GM23338 (cell line): ENCODE measurements at regions not wholly inside any gene's neighbourhood (a gene's known extent, or its start where the extent isn't known, plus 50 kb on each side); places are given as distances from the start of the nearest gene placed in this dataset.

Experiments
- ATAC-seq: fragments of 200-7000 bp; cut with Tn5 transposase; 3 replicates; pipeline ENCODE4 v1.9.1; 2020
- DNase-seq: peaks from one replicate; pipeline ENCODE4 v3.0.0-alpha.2; 2015; ENCODE audit warnings: low spot score
- H2AFZ ChIP-seq: fragments of 200-600 bp; sonication (generic); 2 replicates; pipeline ENCODE4 v1.8.0; 2016; ENCODE audit warnings: antibody characterized with exemption, mild to moderate bottlenecking, moderate library complexity
- H3F3A ChIP-seq: fragments of 200-600 bp; sonication (generic); replicated peaks from 2 replicates; pipeline ENCODE4 v1.8.0; 2017; ENCODE audit warnings: antibody characterized with exemption, mixed run types, low read depth
- H3K27ac ChIP-seq: fragments of 200-600 bp; sonication (generic); 2 replicates; pipeline ENCODE4 v1.6.1; 2016; ENCODE audit warnings: low read depth
- H3K27me3 ChIP-seq: fragments of 200-600 bp; sonication (generic); 2 replicates; pipeline ENCODE4 v1.8.0; 2016; ENCODE audit warnings: mild to moderate bottlenecking, mixed run types, moderate library complexity; ENCODE audit not compliant: insufficient read depth
- H3K36me3 ChIP-seq: fragments of 200-600 bp; sonication (generic); 2 replicates; pipeline ENCODE4 v1.8.0; 2016; ENCODE audit warnings: mild to moderate bottlenecking; ENCODE audit not compliant: insufficient read depth
- H3K4me1 ChIP-seq: fragments of 200-600 bp; sonication (generic); 2 replicates; pipeline ENCODE4 v1.8.0; 2016; ENCODE audit warnings: mild to moderate bottlenecking, moderate library complexity; ENCODE audit not compliant: insufficient read depth
- H3K4me2 ChIP-seq: fragments of 200-600 bp; sonication (generic); 2 replicates; pipeline ENCODE4 v1.7.1; 2017; ENCODE audit warnings: mixed run types
- H3K4me3 ChIP-seq: fragments of 200-600 bp; sonication (generic); 2 replicates; pipeline ENCODE4 v1.6.1; 2016; ENCODE audit warnings: mixed run types
- H3K79me2 ChIP-seq: fragments of 200-600 bp; sonication (generic); replicated peaks from 2 replicates; pipeline ENCODE4 v1.8.0; 2017; ENCODE audit warnings: mild to moderate bottlenecking; ENCODE audit not compliant: insufficient read depth
- H3K9me2 ChIP-seq: fragments of 200-600 bp; sonication (generic); 2 replicates; pipeline ENCODE4 v1.8.0; 2017; ENCODE audit not compliant: insufficient read depth
- H4K20me1 ChIP-seq: fragments of 200-600 bp; sonication (generic); replicated peaks from 2 replicates; pipeline ENCODE4 v1.8.0; 2017; ENCODE audit warnings: mild to moderate bottlenecking; ENCODE audit not compliant: insufficient read depth
- H3K27ac Mint-ChIP-seq: 2 replicates; pipeline ENCODE4 v1.8.0; 2020; ENCODE audit warnings: inconsistent platforms, mild to moderate bottlenecking, moderate library complexity, mixed read lengths
- H3K27me3 Mint-ChIP-seq: 3 replicates; pipeline ENCODE4 v1.8.0; 2022; ENCODE audit warnings: low read depth, mild to moderate bottlenecking, moderate library complexity, mixed read lengths, inconsistent platforms; ENCODE audit not compliant: insufficient read depth, poor library complexity
- H3K36me3 Mint-ChIP-seq: 3 replicates; pipeline ENCODE4 v1.8.0; 2021; ENCODE audit warnings: low read depth, mild to moderate bottlenecking, inconsistent platforms, moderate library complexity, mixed read lengths
- H3K4me1 Mint-ChIP-seq: 3 replicates; pipeline ENCODE4 v1.8.0; 2020; ENCODE audit warnings: mild to moderate bottlenecking, inconsistent platforms, mixed read lengths
- H3K4me3 Mint-ChIP-seq: 3 replicates; pipeline ENCODE4 v1.8.0; 2021; ENCODE audit warnings: moderate library complexity, mild to moderate bottlenecking, inconsistent platforms, mixed read lengths
- H3K9me3 Mint-ChIP-seq: 3 replicates; pipeline ENCODE4 v1.8.0; 2020; ENCODE audit warnings: moderate library complexity, mild to moderate bottlenecking, inconsistent platforms, mixed read lengths
- JUNB ChIP-seq: IDR thresholded peaks from one replicate; pipeline ENCODE4 v1.6.1; 2016; ENCODE audit warnings: antibody characterized with exemption; ENCODE audit not compliant: unreplicated experiment
- NANOG ChIP-seq: IDR thresholded peaks from 2 replicates; pipeline ENCODE4 v1.6.1; 2016; ENCODE audit warnings: antibody characterized with exemption, borderline replicate concordance
- POLR2AphosphoS5 ChIP-seq: IDR thresholded peaks from 2 replicates; pipeline ENCODE4 v1.6.1; 2016; ENCODE audit warnings: antibody characterized with exemption, low read depth
- STAT1 ChIP-seq: IDR thresholded peaks from one replicate; pipeline ENCODE4 v1.6.1; 2016; ENCODE audit warnings: antibody characterized with exemption; ENCODE audit not compliant: unreplicated experiment
- ZNF331 ChIP-seq: fragments of 250-450 bp; sonication (Bioruptor Pico); IDR thresholded peaks from 2 replicates; pipeline ENCODE4 v1.5.0; 2020; ENCODE audit warnings: low read depth, mild to moderate bottlenecking, moderate library complexity
- TF ChIP-seq, protein P1 (sequence below): IDR thresholded peaks from 2 replicates; pipeline ENCODE4 v1.6.1; 2016; ENCODE audit warnings: antibody characterized with exemption
- TF ChIP-seq, protein P2 (sequence below): fragments of 250-450 bp; sonication (Bioruptor Pico); IDR thresholded peaks from 2 replicates; pipeline ENCODE4 v1.5.0; 2020; ENCODE audit warnings: mild to moderate bottlenecking, moderate library complexity
- TF ChIP-seq, protein P3 (sequence below): IDR thresholded peaks from one replicate; pipeline ENCODE4 v1.6.1; 2018; ENCODE audit warnings: antibody characterized with exemption; ENCODE audit not compliant: unreplicated experiment

DNA sequence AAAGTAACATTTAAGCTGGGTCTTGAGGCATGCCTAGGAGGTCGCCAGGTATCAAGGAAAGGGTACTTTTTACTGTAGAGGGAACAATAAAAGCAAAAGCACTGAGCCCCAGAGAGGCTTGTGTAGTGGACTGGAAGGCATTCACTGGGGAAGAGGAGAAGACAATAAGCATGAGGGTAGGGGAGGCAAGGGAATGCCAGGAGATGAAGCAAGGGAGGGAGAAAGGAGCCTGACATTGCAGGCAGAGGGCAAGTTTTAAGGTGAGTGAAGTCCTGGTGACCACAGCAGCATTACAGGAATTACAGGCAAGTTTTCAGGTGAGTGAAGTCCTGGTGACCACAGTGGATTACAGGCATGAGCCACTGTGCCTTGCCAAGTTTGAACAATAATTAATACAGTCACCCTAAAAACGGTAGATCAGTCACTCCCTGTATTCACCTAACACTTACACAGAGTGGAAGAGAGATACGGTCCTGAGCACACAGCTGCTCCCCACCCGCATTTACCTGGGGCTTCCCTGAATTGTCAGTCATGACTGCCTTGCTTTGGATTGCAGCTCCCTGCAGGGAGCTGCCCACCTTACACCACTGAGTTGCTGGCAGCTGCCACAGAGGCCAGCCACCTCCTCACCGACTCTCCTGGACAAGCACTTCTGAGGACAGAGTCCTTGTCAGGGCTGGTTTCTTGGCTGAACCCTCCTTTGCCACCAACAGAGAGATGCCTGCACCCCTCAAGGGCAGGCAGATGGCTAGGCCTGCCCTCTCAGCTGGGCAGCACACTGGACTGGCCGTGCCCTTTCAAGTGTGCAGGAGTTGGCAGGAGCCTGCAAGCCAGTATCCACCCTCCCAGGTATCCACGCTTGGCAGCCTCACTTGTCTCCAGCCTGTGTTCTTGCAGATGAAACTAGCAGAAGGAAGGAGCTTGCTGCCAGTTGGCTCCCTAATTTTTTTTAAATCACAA lies 59.0 kb upstream of the KCNK12 start:
- ATAC-seq (peak; percentile 64), DNase-seq (no peak)
- Histone ChIP-seq H3K4me2 (no peak overlapping the region), H3F3A (no peaks in the 10 kb centered on the region), H2AFZ (no peak overlapping the region), H3K9me2 (peaks cover 5% of the 10 kb centered on the region; the same call in 1 of the 2 replicates), H3K4me1 (peaks cover 1% of the 10 kb centered on the region; the same call in 1 of the 2 replicates), H3K36me3 (no peaks in the 10 kb centered on the region; the same call in 1 of the 2 replicates), H3K4me3 (no peak overlapping the region), H3K79me2 (no peaks in the 10 kb centered on the region), H4K20me1 (no peaks in the 10 kb centered on the region), H3K27me3 (no peaks in the 10 kb centered on the region), H3K27ac (no peak overlapping the region)
- H3K4me1 Mint-ChIP-seq = peaks cover 14% of the 10 kb centered on the region
- no peak overlapping the region for H3K4me3 Mint-ChIP-seq
- peaks cover 15% of the 10 kb centered on the region for H3K27me3 Mint-ChIP-seq
- peaks cover 3% of the 10 kb centered on the region; the same call in 1 of the 3 replicates for H3K36me3 Mint-ChIP-seq
- H3K9me3 Mint-ChIP-seq = no peaks in the 10 kb centered on the region; the same call in 2 of the 3 replicates
- TF ChIP-seq JUNB (no peak), ZNF331 (CRISPR knock-in tag) (no peak), STAT1 (no peak), POLR2AphosphoS5 (no peak), NANOG (no peak)
- TF ChIP-seq, protein P1, sequence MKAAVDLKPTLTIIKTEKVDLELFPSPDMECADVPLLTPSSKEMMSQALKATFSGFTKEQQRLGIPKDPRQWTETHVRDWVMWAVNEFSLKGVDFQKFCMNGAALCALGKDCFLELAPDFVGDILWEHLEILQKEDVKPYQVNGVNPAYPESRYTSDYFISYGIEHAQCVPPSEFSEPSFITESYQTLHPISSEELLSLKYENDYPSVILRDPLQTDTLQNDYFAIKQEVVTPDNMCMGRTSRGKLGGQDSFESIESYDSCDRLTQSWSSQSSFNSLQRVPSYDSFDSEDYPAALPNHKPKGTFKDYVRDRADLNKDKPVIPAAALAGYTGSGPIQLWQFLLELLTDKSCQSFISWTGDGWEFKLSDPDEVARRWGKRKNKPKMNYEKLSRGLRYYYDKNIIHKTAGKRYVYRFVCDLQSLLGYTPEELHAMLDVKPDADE = no peak
- TF ChIP-seq, protein P2, sequence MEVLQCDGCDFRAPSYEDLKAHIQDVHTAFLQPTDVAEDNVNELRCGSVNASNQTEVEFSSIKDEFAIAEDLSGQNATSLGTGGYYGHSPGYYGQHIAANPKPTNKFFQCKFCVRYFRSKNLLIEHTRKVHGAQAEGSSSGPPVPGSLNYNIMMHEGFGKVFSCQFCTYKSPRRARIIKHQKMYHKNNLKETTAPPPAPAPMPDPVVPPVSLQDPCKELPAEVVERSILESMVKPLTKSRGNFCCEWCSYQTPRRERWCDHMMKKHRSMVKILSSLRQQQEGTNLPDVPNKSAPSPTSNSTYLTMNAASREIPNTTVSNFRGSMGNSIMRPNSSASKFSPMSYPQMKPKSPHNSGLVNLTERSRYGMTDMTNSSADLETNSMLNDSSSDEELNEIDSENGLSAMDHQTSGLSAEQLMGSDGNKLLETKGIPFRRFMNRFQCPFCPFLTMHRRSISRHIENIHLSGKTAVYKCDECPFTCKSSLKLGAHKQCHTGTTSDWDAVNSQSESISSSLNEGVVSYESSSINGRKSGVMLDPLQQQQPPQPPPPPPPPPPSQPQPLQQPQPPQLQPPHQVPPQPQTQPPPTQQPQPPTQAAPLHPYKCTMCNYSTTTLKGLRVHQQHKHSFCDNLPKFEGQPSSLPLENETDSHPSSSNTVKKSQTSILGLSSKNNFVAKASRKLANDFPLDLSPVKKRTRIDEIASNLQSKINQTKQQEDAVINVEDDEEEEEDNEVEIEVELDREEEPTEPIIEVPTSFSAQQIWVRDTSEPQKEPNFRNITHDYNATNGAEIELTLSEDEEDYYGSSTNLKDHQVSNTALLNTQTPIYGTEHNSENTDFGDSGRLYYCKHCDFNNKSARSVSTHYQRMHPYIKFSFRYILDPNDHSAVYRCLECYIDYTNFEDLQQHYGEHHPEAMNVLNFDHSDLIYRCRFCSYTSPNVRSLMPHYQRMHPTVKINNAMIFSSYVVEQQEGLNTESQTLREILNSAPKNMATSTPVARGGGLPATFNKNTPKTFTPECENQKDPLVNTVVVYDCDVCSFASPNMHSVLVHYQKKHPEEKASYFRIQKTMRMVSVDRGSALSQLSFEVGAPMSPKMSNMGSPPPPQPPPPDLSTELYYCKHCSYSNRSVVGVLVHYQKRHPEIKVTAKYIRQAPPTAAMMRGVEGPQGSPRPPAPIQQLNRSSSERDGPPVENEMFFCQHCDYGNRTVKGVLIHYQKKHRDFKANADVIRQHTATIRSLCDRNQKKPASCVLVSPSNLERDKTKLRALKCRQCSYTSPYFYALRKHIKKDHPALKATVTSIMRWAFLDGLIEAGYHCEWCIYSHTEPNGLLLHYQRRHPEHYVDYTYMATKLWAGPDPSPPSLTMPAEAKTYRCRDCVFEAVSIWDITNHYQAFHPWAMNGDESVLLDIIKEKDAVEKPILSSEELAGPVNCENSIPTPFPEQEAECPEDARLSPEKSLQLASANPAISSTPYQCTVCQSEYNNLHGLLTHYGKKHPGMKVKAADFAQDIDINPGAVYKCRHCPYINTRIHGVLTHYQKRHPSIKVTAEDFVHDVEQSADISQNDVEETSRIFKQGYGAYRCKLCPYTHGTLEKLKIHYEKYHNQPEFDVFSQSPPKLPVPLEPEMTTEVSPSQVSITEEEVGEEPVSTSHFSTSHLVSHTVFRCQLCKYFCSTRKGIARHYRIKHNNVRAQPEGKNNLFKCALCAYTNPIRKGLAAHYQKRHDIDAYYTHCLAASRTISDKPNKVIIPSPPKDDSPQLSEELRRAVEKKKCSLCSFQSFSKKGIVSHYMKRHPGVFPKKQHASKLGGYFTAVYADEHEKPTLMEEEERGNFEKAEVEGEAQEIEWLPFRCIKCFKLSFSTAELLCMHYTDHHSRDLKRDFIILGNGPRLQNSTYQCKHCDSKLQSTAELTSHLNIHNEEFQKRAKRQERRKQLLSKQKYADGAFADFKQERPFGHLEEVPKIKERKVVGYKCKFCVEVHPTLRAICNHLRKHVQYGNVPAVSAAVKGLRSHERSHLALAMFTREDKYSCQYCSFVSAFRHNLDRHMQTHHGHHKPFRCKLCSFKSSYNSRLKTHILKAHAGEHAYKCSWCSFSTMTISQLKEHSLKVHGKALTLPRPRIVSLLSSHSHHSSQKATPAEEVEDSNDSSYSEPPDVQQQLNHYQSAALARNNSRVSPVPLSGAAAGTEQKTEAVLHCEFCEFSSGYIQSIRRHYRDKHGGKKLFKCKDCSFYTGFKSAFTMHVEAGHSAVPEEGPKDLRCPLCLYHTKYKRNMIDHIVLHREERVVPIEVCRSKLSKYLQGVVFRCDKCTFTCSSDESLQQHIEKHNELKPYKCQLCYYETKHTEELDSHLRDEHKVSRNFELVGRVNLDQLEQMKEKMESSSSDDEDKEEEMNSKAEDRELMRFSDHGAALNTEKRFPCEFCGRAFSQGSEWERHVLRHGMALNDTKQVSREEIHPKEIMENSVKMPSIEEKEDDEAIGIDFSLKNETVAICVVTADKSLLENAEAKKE (CRISPR knock-in tag) = no peak
- TF ChIP-seq, protein P3, sequence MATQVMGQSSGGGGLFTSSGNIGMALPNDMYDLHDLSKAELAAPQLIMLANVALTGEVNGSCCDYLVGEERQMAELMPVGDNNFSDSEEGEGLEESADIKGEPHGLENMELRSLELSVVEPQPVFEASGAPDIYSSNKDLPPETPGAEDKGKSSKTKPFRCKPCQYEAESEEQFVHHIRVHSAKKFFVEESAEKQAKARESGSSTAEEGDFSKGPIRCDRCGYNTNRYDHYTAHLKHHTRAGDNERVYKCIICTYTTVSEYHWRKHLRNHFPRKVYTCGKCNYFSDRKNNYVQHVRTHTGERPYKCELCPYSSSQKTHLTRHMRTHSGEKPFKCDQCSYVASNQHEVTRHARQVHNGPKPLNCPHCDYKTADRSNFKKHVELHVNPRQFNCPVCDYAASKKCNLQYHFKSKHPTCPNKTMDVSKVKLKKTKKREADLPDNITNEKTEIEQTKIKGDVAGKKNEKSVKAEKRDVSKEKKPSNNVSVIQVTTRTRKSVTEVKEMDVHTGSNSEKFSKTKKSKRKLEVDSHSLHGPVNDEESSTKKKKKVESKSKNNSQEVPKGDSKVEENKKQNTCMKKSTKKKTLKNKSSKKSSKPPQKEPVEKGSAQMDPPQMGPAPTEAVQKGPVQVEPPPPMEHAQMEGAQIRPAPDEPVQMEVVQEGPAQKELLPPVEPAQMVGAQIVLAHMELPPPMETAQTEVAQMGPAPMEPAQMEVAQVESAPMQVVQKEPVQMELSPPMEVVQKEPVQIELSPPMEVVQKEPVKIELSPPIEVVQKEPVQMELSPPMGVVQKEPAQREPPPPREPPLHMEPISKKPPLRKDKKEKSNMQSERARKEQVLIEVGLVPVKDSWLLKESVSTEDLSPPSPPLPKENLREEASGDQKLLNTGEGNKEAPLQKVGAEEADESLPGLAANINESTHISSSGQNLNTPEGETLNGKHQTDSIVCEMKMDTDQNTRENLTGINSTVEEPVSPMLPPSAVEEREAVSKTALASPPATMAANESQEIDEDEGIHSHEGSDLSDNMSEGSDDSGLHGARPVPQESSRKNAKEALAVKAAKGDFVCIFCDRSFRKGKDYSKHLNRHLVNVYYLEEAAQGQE = no peak
- no peak overlapping the region for H3K27ac Mint-ChIP-seq
